B cell (primary cell): ENCODE measurements at regions not wholly inside any gene's neighbourhood (a gene's known extent, or its start where the extent isn't known, plus 50 kb on each side); places are given as distances from the start of the nearest gene placed in this dataset.

Source experiments
- ATAC-seq: fragments of 200-7000 bp; cut with Tn5 transposase; one replicate; pipeline ENCODE4 v1.10.0; 2021; ENCODE audit warnings: low read depth, mild to moderate bottlenecking, moderate number of reproducible peaks, moderate library complexity
- CTCF ChIA-PET: fragments of 350-600 bp; sonication (Branson Sonifier 250); formaldehyde crosslinking; loops from one replicate; lab custom pipeline; 2021; ENCODE audit warnings: antibody characterized with exemption, inconsistent platforms; lab: Charles Lee
- POLR2A ChIA-PET: fragments of 350-600 bp; sonication (Branson Sonifier 250); formaldehyde crosslinking; loops from one replicate; lab custom pipeline; 2021; ENCODE audit warnings: antibody characterized with exemption; lab: Charles Lee
- DNase-seq: peaks from one replicate; pipeline ENCODE4 v3.0.0; 2013
- H2AFZ ChIP-seq: 2 replicates; pipeline ENCODE4 v1.6.1; 2012; ENCODE audit warnings: mild to moderate bottlenecking, low read depth, low read length; ENCODE audit not compliant: insufficient read depth, poor library complexity, severe bottlenecking
- H3K27ac ChIP-seq, 2 donors: 1 replicate in 1 of 2; 2 replicates in 1 of 2; pipeline ENCODE4 v1.5.1; 2012 to 2013; ENCODE audit warnings: low read length in 2 of 2, mild to moderate bottlenecking in 2 of 2, moderate library complexity in 1 of 2
- H3K27me3 ChIP-seq, 4 experiments: fragments of 200-600 bp in 1 of 4; sonication (generic) in 1 of 4; replicated peaks in 1 of 4; 1 replicate in 2 of 4; 2 replicates in 2 of 4; pipeline versions ENCODE4 v1.6.1 to v1.7.0; 2013 to 2016; ENCODE audit warnings: low read length in 3 of 4, mild to moderate bottlenecking in 2 of 4, mixed read lengths in 1 of 4, moderate library complexity in 1 of 4; ENCODE audit not compliant: insufficient read depth in 4 of 4, control insufficient read depth in 3 of 4; ENCODE audit errors: control extremely low read depth in 1 of 4
- H3K36me3 ChIP-seq, 2 experiments: replicated peaks in 1 of 2; 1 replicate in 1 of 2; 2 replicates in 1 of 2; pipeline versions ENCODE4 v1.6.1 to v1.7.1; 2013; ENCODE audit warnings: low read length in 1 of 2; ENCODE audit not compliant: insufficient read depth in 2 of 2, control insufficient read depth in 1 of 2; ENCODE audit errors: control extremely low read depth in 1 of 2, extremely low read depth in 1 of 2
- H3K4me1 ChIP-seq, 2 donors: fragments of 200-600 bp in 1 of 2; sonication (generic) in 1 of 2; 1 replicate in 1 of 2; 2 replicates in 1 of 2; pipeline versions ENCODE4 v1.5.1 to v1.6.1; 2013 to 2017; ENCODE audit warnings: low read length in 2 of 2; ENCODE audit not compliant: control insufficient read depth in 2 of 2, insufficient read depth in 2 of 2
- H3K4me2 ChIP-seq: replicated peaks from 2 replicates; pipeline ENCODE3; 2012; ENCODE audit warnings: mild to moderate bottlenecking, low read depth, low read length; ENCODE audit not compliant: poor library complexity, severe bottlenecking
- H3K4me3 ChIP-seq, 5 experiments: fragments of 200-600 bp in 1 of 5; sonication (generic) in 1 of 5; 1 replicate in 3 of 5; 2 replicates in 2 of 5; pipeline versions ENCODE4 v1.5.1 to v1.7.0; 2011 to 2016; ENCODE audit warnings: low read length in 4 of 5, mild to moderate bottlenecking in 4 of 5, low read depth in 2 of 5, control low read depth in 1 of 5, moderate library complexity in 1 of 5; ENCODE audit not compliant: insufficient read depth in 1 of 5; ENCODE audit errors: control extremely low read depth in 1 of 5, extremely low read depth in 1 of 5
- H3K79me2 ChIP-seq: fragments of 200-600 bp; sonication (generic); one replicate; pipeline ENCODE4 v1.6.0; 2016; ENCODE audit warnings: low read length; ENCODE audit not compliant: control insufficient read depth, insufficient read depth
- H3K9ac ChIP-seq: fragments of 200-600 bp; sonication (generic); 2 replicates; pipeline ENCODE4 v1.6.1; 2017; ENCODE audit warnings: mild to moderate bottlenecking, low read length, moderate library complexity
- H3K9me3 ChIP-seq, 3 donors: one replicate each; pipeline versions ENCODE4 v1.6.1 to v1.7.1; 2013; ENCODE audit warnings: low read length in 2 of 3; ENCODE audit not compliant: control insufficient read depth in 2 of 3, insufficient read depth in 1 of 3; ENCODE audit errors: control extremely low read depth in 1 of 3
- H4K20me1 ChIP-seq: 2 replicates; pipeline ENCODE4 v1.6.0; 2012; ENCODE audit warnings: mild to moderate bottlenecking, low read length; ENCODE audit not compliant: insufficient read depth, control insufficient read depth, poor library complexity, severe bottlenecking
- H3K27ac Mint-ChIP-seq: one replicate; pipeline ENCODE4 v1.8.0; 2021; ENCODE audit warnings: mixed read lengths
- H3K27me3 Mint-ChIP-seq: one replicate; pipeline ENCODE4 v1.8.0; 2021; ENCODE audit warnings: mixed read lengths
- H3K4me1 Mint-ChIP-seq: one replicate; pipeline ENCODE4 v1.8.0; 2021; ENCODE audit warnings: mixed read lengths
- H3K4me3 Mint-ChIP-seq: one replicate; pipeline ENCODE4 v1.8.0; 2021; ENCODE audit warnings: mixed read lengths
- H3K9me3 Mint-ChIP-seq: one replicate; pipeline ENCODE4 v1.8.0; 2022; ENCODE audit warnings: mixed read lengths; ENCODE audit not compliant: insufficient read depth
- EZH2 ChIP-seq: IDR thresholded peaks from 2 replicates; pipeline ENCODE4 v1.6.1; 2012; ENCODE audit warnings: borderline replicate concordance, low read depth, mild to moderate bottlenecking, moderate library complexity, low read length; ENCODE audit not compliant: insufficient read depth, poor library complexity, severe bottlenecking
- WGBS: methylation state at CpG from one replicate; pipeline ENCODE4 v1.1.5; 2013; ENCODE audit warnings: missing lambda C conversion rate; ENCODE audit not compliant: insufficient coverage; 5-methylcytosine and 5-hydroxymethylcytosine counted together
- intact Hi-C: fragments of 100-400 bp; cut with micrococcal nuclease; formaldehyde crosslinking; loops from one replicate; pipeline ENCODE4 v1.10.0; 2022
- TF ChIP-seq, protein P1 (sequence below): fragments of 200-600 bp; IDR thresholded peaks from one replicate; pipeline ENCODE4 v1.8.0; 2022; ENCODE audit warnings: antibody characterized with exemption, mild to moderate bottlenecking

DNA sequence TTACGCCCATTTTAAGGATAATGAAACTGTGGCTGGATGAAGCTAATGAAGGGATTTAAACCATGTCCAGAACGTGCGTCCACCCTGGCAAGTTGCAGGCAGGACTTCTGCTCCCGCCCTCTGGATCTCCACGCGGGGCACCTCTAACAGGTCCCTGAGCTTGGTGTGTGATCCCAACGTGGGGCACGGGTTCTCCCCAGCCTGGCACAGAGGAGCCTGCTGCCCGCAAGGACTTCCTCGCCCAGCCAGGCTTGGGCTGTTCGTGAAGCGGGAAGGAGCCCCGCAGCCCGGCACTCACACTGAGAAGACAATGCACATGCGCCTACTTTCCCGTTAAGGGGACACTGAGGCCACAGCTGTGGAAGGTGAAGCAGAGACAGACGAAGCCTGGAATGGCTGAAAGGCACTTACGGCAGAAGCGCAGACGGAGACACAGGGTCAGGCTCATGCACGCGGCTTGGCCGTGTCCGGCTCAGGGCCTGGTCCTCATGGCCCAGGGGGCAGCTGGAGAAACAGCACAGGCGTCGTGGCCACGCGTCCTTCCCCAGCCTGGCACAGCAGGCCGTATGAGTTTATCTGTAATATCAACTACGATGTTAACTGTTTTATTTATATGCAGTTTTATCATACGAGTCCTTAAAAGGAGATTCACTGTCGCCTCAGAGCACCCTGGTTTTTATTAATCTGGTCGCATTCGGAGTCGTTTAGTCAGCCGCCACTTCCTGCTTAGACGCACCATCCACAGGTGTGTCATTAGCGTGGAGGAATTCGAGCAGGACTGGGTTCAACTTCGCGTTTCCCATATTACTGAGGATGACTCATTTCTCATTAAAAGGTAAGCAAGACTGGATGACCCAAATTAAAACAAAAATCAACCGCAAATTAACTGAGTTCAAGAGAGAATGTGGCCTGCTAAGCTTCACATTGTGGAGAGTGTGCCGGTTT, 835.9 kb downstream of the GALR1 start:
- CTCF ChIA-PET, result no interaction called here
- H4K20me1 ChIP-seq, result no peaks in the 10 kb centered on the region
- H3K36me3 ChIP-seq, result no peaks in the 10 kb centered on the region
- DNase-seq, result no peak
- no peak for TF ChIP-seq EZH2
- TF ChIP-seq, protein P1, sequence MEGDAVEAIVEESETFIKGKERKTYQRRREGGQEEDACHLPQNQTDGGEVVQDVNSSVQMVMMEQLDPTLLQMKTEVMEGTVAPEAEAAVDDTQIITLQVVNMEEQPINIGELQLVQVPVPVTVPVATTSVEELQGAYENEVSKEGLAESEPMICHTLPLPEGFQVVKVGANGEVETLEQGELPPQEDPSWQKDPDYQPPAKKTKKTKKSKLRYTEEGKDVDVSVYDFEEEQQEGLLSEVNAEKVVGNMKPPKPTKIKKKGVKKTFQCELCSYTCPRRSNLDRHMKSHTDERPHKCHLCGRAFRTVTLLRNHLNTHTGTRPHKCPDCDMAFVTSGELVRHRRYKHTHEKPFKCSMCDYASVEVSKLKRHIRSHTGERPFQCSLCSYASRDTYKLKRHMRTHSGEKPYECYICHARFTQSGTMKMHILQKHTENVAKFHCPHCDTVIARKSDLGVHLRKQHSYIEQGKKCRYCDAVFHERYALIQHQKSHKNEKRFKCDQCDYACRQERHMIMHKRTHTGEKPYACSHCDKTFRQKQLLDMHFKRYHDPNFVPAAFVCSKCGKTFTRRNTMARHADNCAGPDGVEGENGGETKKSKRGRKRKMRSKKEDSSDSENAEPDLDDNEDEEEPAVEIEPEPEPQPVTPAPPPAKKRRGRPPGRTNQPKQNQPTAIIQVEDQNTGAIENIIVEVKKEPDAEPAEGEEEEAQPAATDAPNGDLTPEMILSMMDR, result no peak
- Mint-ChIP-seq H3K9me3 (no peaks in the 10 kb centered on the region), H3K27ac (no peak overlapping the region), H3K4me1 (no peaks in the 10 kb centered on the region), H3K4me3 (no peak overlapping the region), H3K27me3 (no peaks in the 10 kb centered on the region)
- H3K4me2 ChIP-seq, result no peak overlapping the region
- no peaks in the 10 kb centered on the region for H3K4me1 ChIP-seq
- 94% methylated on average over 40 of the region's 43 CpGs for WGBS
- no peaks in the 10 kb centered on the region for H3K79me2 ChIP-seq
- H3K4me3 ChIP-seq, result no peak overlapping the region
- no peak overlapping the region for H2AFZ ChIP-seq
- H3K27ac ChIP-seq, result no peak overlapping the region
- H3K9ac ChIP-seq, result no peak overlapping the region
- no peaks in the 10 kb centered on the region for H3K27me3 ChIP-seq
- intact Hi-C loops, result no loop called here
- peaks cover 0 to 16% (median 0%) of the 10 kb centered on the region in 3 donors for H3K9me3 ChIP-seq
- POLR2A ChIA-PET, result no interaction called here
- no peak for ATAC-seq

DNA sequence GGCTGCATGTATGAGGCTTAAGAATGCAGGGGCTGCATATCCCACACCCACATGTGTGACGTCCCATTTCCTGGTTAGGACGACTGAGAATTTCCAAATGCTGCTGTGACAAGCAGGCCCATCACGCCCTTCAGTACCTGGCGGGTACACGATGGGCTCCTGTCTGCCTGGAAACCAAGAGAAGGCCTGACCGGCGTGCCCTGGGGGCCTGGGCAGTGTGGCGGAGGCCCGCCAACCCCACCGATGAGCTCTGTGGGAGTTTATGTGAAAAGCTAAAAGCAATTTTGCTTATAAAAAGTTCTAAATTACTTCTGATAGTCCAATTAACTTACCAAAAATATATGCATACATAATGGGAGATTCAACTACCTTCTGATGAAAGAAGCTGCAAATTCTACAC, 837.3 kb downstream of the GALR1 start:
- no peaks in the 10 kb centered on the region for H4K20me1 ChIP-seq
- TF ChIP-seq, protein P1, result no peak
- no peak for TF ChIP-seq EZH2
- no peak overlapping the region for H2AFZ ChIP-seq
- WGBS, result 91% methylated on average over 7 of the region's 10 CpGs
- H3K27me3 Mint-ChIP-seq, result no peaks in the 10 kb centered on the region
- intact Hi-C loops, result no loop called here
- ChIA-PET POLR2A (no interaction called here), CTCF (interaction anchor here (0.5 kb wide), 1 partner anchor 1287 kb away, joined by 4 read pairs; no protein-coding TSS in a partner anchor)
- H3K27me3 ChIP-seq, result no peaks in the 10 kb centered on the region
- H3K9me3 ChIP-seq, result peaks cover 0 to 14% (median 0%) of the 10 kb centered on the region in 3 donors
- no peaks in the 10 kb centered on the region for H3K36me3 ChIP-seq
- ATAC-seq (no peak), DNase-seq (no peak)
- no peak overlapping the region for H3K27ac Mint-ChIP-seq
- no peak overlapping the region for H3K27ac ChIP-seq
- H3K4me3 ChIP-seq, result no peak overlapping the region
- H3K4me2 ChIP-seq, result no peak overlapping the region
- H3K4me3 Mint-ChIP-seq, result no peak overlapping the region
- no peaks in the 10 kb centered on the region for H3K4me1 Mint-ChIP-seq
- no peak overlapping the region for H3K9ac ChIP-seq
- no peaks in the 10 kb centered on the region for H3K4me1 ChIP-seq
- no peaks in the 10 kb centered on the region for H3K79me2 ChIP-seq
- no peaks in the 10 kb centered on the region for H3K9me3 Mint-ChIP-seq
